Hepatocyte (in vitro differentiated cells): ENCODE measurements at regions not wholly inside any gene's neighbourhood (a gene's known extent, or its start where the extent isn't known, plus 50 kb on each side); places are given as distances from the start of the nearest gene placed in this dataset.

Experiments
- DNase-seq: peaks from one replicate; pipeline ENCODE4 v3.0.0-alpha.2; 2016; ENCODE audit warnings: low spot score
- H2AFZ ChIP-seq: fragments of 200-600 bp; sonication (generic); 2 replicates; pipeline ENCODE4 v1.6.0; 2016; ENCODE audit warnings: antibody characterized with exemption, mild to moderate bottlenecking
- H3K27ac ChIP-seq: fragments of 200-600 bp; sonication (generic); 2 replicates; pipeline ENCODE4 v1.5.1; 2016; ENCODE audit warnings: mild to moderate bottlenecking
- H3K27me3 ChIP-seq: fragments of 200-600 bp; sonication (generic); 2 replicates; pipeline ENCODE4 v1.6.1; 2016
- H3K36me3 ChIP-seq: fragments of 200-600 bp; sonication (generic); replicated peaks from 2 replicates; pipeline ENCODE4 v1.5.1; 2016; ENCODE audit warnings: low read depth; ENCODE audit not compliant: insufficient read depth
- H3K4me1 ChIP-seq: fragments of 200-600 bp; sonication (generic); 2 replicates; pipeline ENCODE4 v1.5.1; 2016; ENCODE audit warnings: mild to moderate bottlenecking, moderate library complexity; ENCODE audit not compliant: insufficient read depth
- H3K4me2 ChIP-seq: fragments of 200-600 bp; sonication (generic); 2 replicates; pipeline ENCODE4 v1.6.0; 2016
- H3K4me3 ChIP-seq: fragments of 200-600 bp; sonication (generic); 2 replicates; pipeline ENCODE4 v1.5.1; 2016; ENCODE audit warnings: mild to moderate bottlenecking
- H3K79me2 ChIP-seq: fragments of 200-600 bp; sonication (generic); 2 replicates; pipeline ENCODE4 v1.6.0; 2017; ENCODE audit warnings: mild to moderate bottlenecking
- H3K9me2 ChIP-seq: fragments of 200-600 bp; sonication (generic); replicated peaks from 2 replicates; pipeline ENCODE4 v1.6.0; 2017; ENCODE audit warnings: mild to moderate bottlenecking; ENCODE audit not compliant: insufficient read depth
- H3K9me3 ChIP-seq: fragments of 200-600 bp; sonication (generic); 2 replicates; pipeline ENCODE4 v1.5.1; 2016; ENCODE audit warnings: low read depth, mild to moderate bottlenecking
- H4K20me1 ChIP-seq: fragments of 200-600 bp; sonication (generic); 2 replicates; pipeline ENCODE4 v1.6.0; 2016; ENCODE audit warnings: mild to moderate bottlenecking; ENCODE audit not compliant: insufficient read depth, poor library complexity, severe bottlenecking
- EZH2 ChIP-seq: fragments of 200-600 bp; sonication (generic); IDR thresholded peaks from 2 replicates; pipeline ENCODE4 v1.6.1; 2016; ENCODE audit warnings: antibody characterized with exemption, mild to moderate bottlenecking, borderline replicate concordance
- EZH2phosphoT487 ChIP-seq: fragments of 200-600 bp; sonication (generic); IDR thresholded peaks from one replicate; pipeline ENCODE4 v1.6.1; 2018; ENCODE audit warnings: antibody characterized with exemption, mild to moderate bottlenecking, low read depth, moderate library complexity; ENCODE audit not compliant: unreplicated experiment, severe bottlenecking
- WGBS: methylation state at CpG from one replicate; pipeline ENCODE4 v1.1.6; 2016; ENCODE audit warnings: low lambda C conversion rate; ENCODE audit errors: missing lambda C conversion rate; 5-methylcytosine and 5-hydroxymethylcytosine counted together
- TF ChIP-seq, protein P1 (sequence below): fragments of 200-600 bp; sonication (generic); IDR thresholded peaks from 2 replicates; pipeline ENCODE4 v1.5.1; 2016; ENCODE audit warnings: antibody characterized with exemption, mild to moderate bottlenecking; ENCODE audit not compliant: poor library complexity

DNA sequence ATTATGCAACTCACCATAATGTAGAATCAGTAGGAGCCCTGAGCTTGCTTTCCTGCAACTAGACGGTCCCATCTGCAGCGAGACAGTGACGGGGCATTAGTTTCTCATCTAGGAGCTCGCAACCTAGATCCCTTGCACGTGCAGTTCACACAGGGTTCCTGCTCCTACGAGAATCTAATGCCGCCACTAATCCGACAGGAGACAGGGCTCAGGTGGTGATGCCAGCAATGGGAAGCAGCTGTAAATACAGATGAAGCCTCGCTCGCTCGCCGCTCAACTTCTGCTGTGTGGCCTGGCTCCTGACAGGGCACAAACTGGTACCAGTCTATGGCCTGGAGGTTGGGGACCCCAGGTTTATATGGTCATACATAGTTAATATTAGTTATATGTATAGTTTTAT lies 394.5 kb downstream of the NPIPA8 start:
- Histone ChIP-seq H3K4me3 (no peak overlapping the region), H3K9me3 (no peaks in the 10 kb centered on the region), H4K20me1 (no peaks in the 10 kb centered on the region), H2AFZ (no peak overlapping the region), H3K79me2 (no peaks in the 10 kb centered on the region), H3K27me3 (no peaks in the 10 kb centered on the region), H3K27ac (no peak overlapping the region), H3K9me2 (no peaks in the 10 kb centered on the region), H3K4me2 (no peak overlapping the region), H3K4me1 (no peaks in the 10 kb centered on the region), H3K36me3 (no peaks in the 10 kb centered on the region)
- WGBS, result 91% methylated on average over 12 of the region's 12 CpGs
- DNase-seq, result no peak
- TF ChIP-seq, protein P1, sequence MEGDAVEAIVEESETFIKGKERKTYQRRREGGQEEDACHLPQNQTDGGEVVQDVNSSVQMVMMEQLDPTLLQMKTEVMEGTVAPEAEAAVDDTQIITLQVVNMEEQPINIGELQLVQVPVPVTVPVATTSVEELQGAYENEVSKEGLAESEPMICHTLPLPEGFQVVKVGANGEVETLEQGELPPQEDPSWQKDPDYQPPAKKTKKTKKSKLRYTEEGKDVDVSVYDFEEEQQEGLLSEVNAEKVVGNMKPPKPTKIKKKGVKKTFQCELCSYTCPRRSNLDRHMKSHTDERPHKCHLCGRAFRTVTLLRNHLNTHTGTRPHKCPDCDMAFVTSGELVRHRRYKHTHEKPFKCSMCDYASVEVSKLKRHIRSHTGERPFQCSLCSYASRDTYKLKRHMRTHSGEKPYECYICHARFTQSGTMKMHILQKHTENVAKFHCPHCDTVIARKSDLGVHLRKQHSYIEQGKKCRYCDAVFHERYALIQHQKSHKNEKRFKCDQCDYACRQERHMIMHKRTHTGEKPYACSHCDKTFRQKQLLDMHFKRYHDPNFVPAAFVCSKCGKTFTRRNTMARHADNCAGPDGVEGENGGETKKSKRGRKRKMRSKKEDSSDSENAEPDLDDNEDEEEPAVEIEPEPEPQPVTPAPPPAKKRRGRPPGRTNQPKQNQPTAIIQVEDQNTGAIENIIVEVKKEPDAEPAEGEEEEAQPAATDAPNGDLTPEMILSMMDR, result no peak
- no peak for TF ChIP-seq EZH2phosphoT487
- no peak for TF ChIP-seq EZH2

- 61% methylated on average over 8 of the region's 8 CpGs for WGBS
- no peaks in the 10 kb centered on the region for H3K27me3 ChIP-seq
- H3K9me2 ChIP-seq, result no peaks in the 10 kb centered on the region
- H3K36me3 ChIP-seq, result no peaks in the 10 kb centered on the region
- H3K4me1 ChIP-seq, result no peaks in the 10 kb centered on the region
- H3K4me2 ChIP-seq, result no peak overlapping the region
- no peak overlapping the region for H2AFZ ChIP-seq
- H4K20me1 ChIP-seq, result no peaks in the 10 kb centered on the region
- H3K9me3 ChIP-seq, result no peaks in the 10 kb centered on the region
- DNase-seq, result no peak
- H3K4me3 ChIP-seq, result no peak overlapping the region
- no peak overlapping the region for H3K27ac ChIP-seq
- TF ChIP-seq EZH2 (no peak), EZH2phosphoT487 (no peak)
- TF ChIP-seq, protein P1, result no peak
- H3K79me2 ChIP-seq, result no peaks in the 10 kb centered on the region
Observed at GRCh38 chr16:17940584-17941364, 395.8 kb downstream of the NPIPA8 start.

GRCh38 chr16:17939723-17940122 lies 396.8 kb downstream of the NPIPA8 start:
- no peak overlapping the region for H3K27ac ChIP-seq
- H3K79me2 ChIP-seq, result no peaks in the 10 kb centered on the region
- no peaks in the 10 kb centered on the region for H3K27me3 ChIP-seq
- no peaks in the 10 kb centered on the region for H3K9me3 ChIP-seq
- no peak overlapping the region for H2AFZ ChIP-seq
- H3K4me2 ChIP-seq, result no peak overlapping the region
- no peak for DNase-seq
- no peaks in the 10 kb centered on the region for H3K9me2 ChIP-seq
- H3K36me3 ChIP-seq, result no peaks in the 10 kb centered on the region
- TF ChIP-seq, protein P1, result no peak
- TF ChIP-seq EZH2, result no peak
- TF ChIP-seq EZH2phosphoT487, result no peak
- no peak overlapping the region for H3K4me3 ChIP-seq
- H3K4me1 ChIP-seq, result no peaks in the 10 kb centered on the region
- WGBS, result 86% methylated on average over 4 of the region's 4 CpGs
- H4K20me1 ChIP-seq, result no peaks in the 10 kb centered on the region
